GM12878 (cell line): ENCODE measurements at regions not wholly inside any gene's neighbourhood (a gene's known extent, or its start where the extent isn't known, plus 50 kb on each side); places are given as distances from the start of the nearest gene placed in this dataset.

Experiments used
- ATAC-seq: fragments of 200-7000 bp; cut with Tn5 transposase; 3 replicates; pipeline ENCODE4 v1.9.1; 2020; ENCODE audit warnings: mild to moderate bottlenecking, moderate library complexity
- BruUV-seq: library from RNA; stranded (reverse); fragments of 400-500 nt; replicated peaks from 2 replicates; lab custom pipeline; 2021; lab: Mats Ljungman, UMichigan
- CTCF ChIA-PET: fragments of 300-600 bp; sonication (Branson Sonifier 250); formaldehyde crosslinking; extraction: SDS; loops from one replicate; lab custom pipeline; 2021; ENCODE audit warnings: inconsistent platforms; lab: Yijun Ruan, JAX
- POLR2A ChIA-PET: fragments of 350-600 bp; formaldehyde crosslinking; extraction: SDS; loops from one replicate; lab custom pipeline; 2021; ENCODE audit warnings: inconsistent platforms; lab: Charles Lee
- RAD21 ChIA-PET: fragments of 300-600 bp; sonication (Branson Sonifier 250); formaldehyde crosslinking; loops from one replicate; lab custom pipeline; 2023; ENCODE audit warnings: antibody characterized with exemption; ENCODE audit not compliant: unreplicated experiment; lab: Charles Lee
- SMC1A ChIA-PET: fragments of 300-600 bp; sonication (Branson Sonifier 250); formaldehyde crosslinking; loops from one replicate; lab custom pipeline; 2023; ENCODE audit not compliant: unreplicated experiment, uncharacterized antibody; lab: Charles Lee
- DNase-seq: peaks from one replicate; pipeline ENCODE4 v3.0.0-alpha.2; 2011; ENCODE audit warnings: low read depth, low spot score
- FAIRE-seq: peaks from 3 replicates; lab custom pipeline; 2011; peaks lifted over from hg19 to GRCh38; lab: Jason Lieb, UNC
- H2AFZ ChIP-seq: 2 replicates; pipeline ENCODE4 v1.6.0; 2011; ENCODE audit warnings: low read depth, low read length, control low read depth; ENCODE audit not compliant: control insufficient read depth
- H3K27ac ChIP-seq: 2 replicates; pipeline ENCODE4 v1.5.1; 2011; ENCODE audit warnings: control low read depth; ENCODE audit not compliant: control insufficient read depth, insufficient read depth
- H3K27me3 ChIP-seq, 2 experiments: replicated peaks in 1 of 2; 2 replicates each; pipeline versions ENCODE4 v1.6.0 to v1.6.1; 2011; ENCODE audit warnings: low read length in 1 of 2; ENCODE audit not compliant: control insufficient read depth in 2 of 2, insufficient read depth in 2 of 2
- H3K36me3 ChIP-seq, 2 experiments: 2 replicates each; pipeline ENCODE4 v1.5.1; 2011; ENCODE audit warnings: low read length in 1 of 2; ENCODE audit not compliant: control insufficient read depth in 2 of 2, insufficient read depth in 2 of 2
- H3K4me1 ChIP-seq: 2 replicates; pipeline ENCODE4 v1.6.1; 2011; ENCODE audit warnings: mild to moderate bottlenecking, low read length, moderate library complexity, mixed read lengths; ENCODE audit not compliant: control insufficient read depth, insufficient read depth
- H3K4me2 ChIP-seq: 2 replicates; pipeline ENCODE4 v1.6.0; 2011; ENCODE audit warnings: control low read depth; ENCODE audit not compliant: control insufficient read depth, insufficient read depth
- H3K4me3 ChIP-seq: fragments of 200-600 bp; sonication (generic); 2 replicates; pipeline ENCODE4 v1.5.1; 2016
- H3K79me2 ChIP-seq: 2 replicates; pipeline ENCODE4 v1.6.0; 2011; ENCODE audit warnings: low read length; ENCODE audit not compliant: control insufficient read depth, insufficient read depth
- H3K9ac ChIP-seq: 2 replicates; pipeline ENCODE4 v1.8.0; 2011; ENCODE audit warnings: low read length, control low read depth, mixed read lengths; ENCODE audit not compliant: control insufficient read depth, insufficient read depth
- H3K9me3 ChIP-seq: replicated peaks from 3 replicates; pipeline ENCODE4 v1.5.1; 2011; ENCODE audit warnings: mild to moderate bottlenecking, low read length; ENCODE audit not compliant: control insufficient read depth, insufficient read depth
- H4K20me1 ChIP-seq: 2 replicates; pipeline ENCODE4 v1.6.0; 2011; ENCODE audit not compliant: control insufficient read depth, insufficient read depth
- ATF7 ChIP-seq: fragments of 450-650 bp; IDR thresholded peaks from 2 replicates; pipeline ENCODE4 v1.6.1; 2016; ENCODE audit warnings: low read depth, mild to moderate bottlenecking
- BCL11A ChIP-seq: IDR thresholded peaks from 2 replicates; pipeline ENCODE4 v1.6.1; 2011; ENCODE audit warnings: low read depth, low read length
- MYB ChIP-seq: fragments of 150-350 bp; IDR thresholded peaks from 2 replicates; pipeline ENCODE4 v1.6.1; 2014; ENCODE audit warnings: mild to moderate bottlenecking, low read depth, low read length, borderline replicate concordance
- NBN ChIP-seq: fragments of 450-650 bp; IDR thresholded peaks from 2 replicates; pipeline ENCODE4 v1.6.1; 2016
- RELA ChIP-seq: fragments of 450-650 bp; IDR thresholded peaks from 2 replicates; pipeline ENCODE4 v1.8.0; 2014; ENCODE audit warnings: borderline replicate concordance; ENCODE audit not compliant: partially characterized antibody
- SPI1 ChIP-seq: IDR thresholded peaks from 2 replicates; pipeline ENCODE4 v1.6.1; 2011; ENCODE audit warnings: low read depth, mild to moderate bottlenecking, low read length, moderate library complexity, borderline replicate concordance; ENCODE audit not compliant: insufficient read depth
- TARDBP ChIP-seq: IDR thresholded peaks from 2 replicates; pipeline ENCODE4 v1.6.1; 2016; ENCODE audit warnings: borderline replicate concordance
- TCF7 ChIP-seq: IDR thresholded peaks from 2 replicates; pipeline ENCODE4 v1.6.1; 2014; ENCODE audit warnings: antibody characterized with exemption, borderline replicate concordance
- YBX1 ChIP-seq: fragments of 450-650 bp; IDR thresholded peaks from 2 replicates; pipeline ENCODE4 v1.6.1; 2016; ENCODE audit warnings: antibody characterized with exemption
- WGBS: methylation state at CpG from one replicate; pipeline ENCODE4 v1.1.6; 2016; ENCODE audit warnings: low lambda C conversion rate; ENCODE audit not compliant: insufficient replicate concordance, insufficient coverage; ENCODE audit errors: missing lambda C conversion rate; 5-methylcytosine and 5-hydroxymethylcytosine counted together
- in situ Hi-C: fragments of 300-500 bp; cut with MboI; formaldehyde crosslinking; loops from 9 replicates; pipeline ENCODE4 v1.14.3; 2018; ENCODE audit warnings: mixed read lengths
- intact Hi-C: fragments of 100-400 bp; cut with micrococcal nuclease; formaldehyde crosslinking; loops from one replicate; pipeline ENCODE4 v1.14.2; 2022; ENCODE audit not compliant: unreplicated experiment
- TF ChIP-seq, protein P1 (sequence below): IDR thresholded peaks from 2 replicates; pipeline ENCODE4 v1.6.1; 2012; ENCODE audit warnings: improper control_type of control experiment, low read depth, low read length; ENCODE audit not compliant: insufficient replicate concordance
- TF ChIP-seq, protein P2 (sequence below): fragments of 450-650 bp; IDR thresholded peaks from 2 replicates; pipeline ENCODE4 v1.6.1; 2016; ENCODE audit warnings: mild to moderate bottlenecking

DNA sequence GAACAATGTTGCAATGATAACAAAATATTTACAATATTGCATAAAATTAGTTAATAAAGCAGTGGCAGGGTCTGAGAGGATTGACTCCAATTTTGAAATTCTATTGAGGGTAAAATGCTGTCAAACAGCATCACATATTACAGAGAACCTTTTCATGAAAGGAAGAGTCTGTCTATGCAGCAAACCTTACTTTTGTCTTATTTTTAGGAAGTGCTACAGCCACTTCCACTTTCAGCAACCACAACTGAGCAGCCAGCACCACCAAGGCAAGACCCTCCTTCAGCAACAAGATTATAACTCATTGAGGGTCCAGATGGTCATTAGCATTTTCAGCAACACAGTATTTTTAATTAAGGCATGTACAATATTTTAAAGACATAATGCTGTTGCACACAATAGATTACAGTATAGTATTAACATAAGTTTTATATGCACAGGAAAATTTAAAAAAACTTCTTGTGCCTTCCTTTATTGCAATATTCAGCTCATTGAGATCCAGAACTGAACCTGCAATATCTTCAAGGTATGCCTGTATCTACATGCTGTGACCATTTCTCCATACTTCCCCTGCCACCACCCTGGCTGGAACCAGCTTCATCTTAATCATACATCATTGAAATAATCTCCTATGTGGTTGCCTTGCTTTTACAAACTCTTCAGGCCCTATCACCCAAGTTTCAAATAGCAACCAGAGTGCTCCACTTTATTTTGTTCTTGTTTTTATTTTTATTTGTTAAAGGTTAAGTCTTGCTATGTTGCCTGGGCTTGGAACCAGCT lies 711.2 kb downstream of the KCNA4 start:
- BruUV-seq = no TSS peak
- H3K27me3 ChIP-seq = no peaks in the 10 kb centered on the region
- no peak overlapping the region for H3K4me3 ChIP-seq
- ATAC-seq (peak; percentile 70), DNase-seq (no peak), FAIRE-seq (no peak)
- ChIA-PET SMC1A (interaction anchor here (0.7 to 1.3 kb wide), 6 partner anchors 10 to 85 kb away, joined by 3 to 10 read pairs (median 3); no protein-coding TSS in a partner anchor), POLR2A (interaction anchor here (1.3 kb wide), 1 partner anchor 11 kb away, joined by 3 read pairs; no protein-coding TSS in a partner anchor), RAD21 (interaction anchor here (0.7 kb wide), 1 partner anchor 11 kb away, joined by 3 read pairs; no protein-coding TSS in a partner anchor), CTCF (interaction anchor here (1.1 kb wide), 1 partner anchor 24 kb away, joined by 4 read pairs; no protein-coding TSS in a partner anchor)
- H3K9ac ChIP-seq = no peak overlapping the region
- no peak overlapping the region for H3K4me2 ChIP-seq
- intact Hi-C loops = no loop called here
- in situ Hi-C loops = no loop called here
- no peaks in the 10 kb centered on the region for H3K36me3 ChIP-seq
- no peaks in the 10 kb centered on the region for H3K4me1 ChIP-seq
- no peaks in the 10 kb centered on the region for H3K79me2 ChIP-seq
- TF ChIP-seq TARDBP (no peak), RELA (no peak), SPI1 (peak; percentile 30; the same call in 1 of the 2 replicates), TCF7 (no peak), NBN (no peak), YBX1 (no peak)
- no peaks in the 10 kb centered on the region for H4K20me1 ChIP-seq
- no peak overlapping the region for H2AFZ ChIP-seq
- H3K27ac ChIP-seq = no peak overlapping the region
- H3K9me3 ChIP-seq = no peaks in the 10 kb centered on the region

DNA sequence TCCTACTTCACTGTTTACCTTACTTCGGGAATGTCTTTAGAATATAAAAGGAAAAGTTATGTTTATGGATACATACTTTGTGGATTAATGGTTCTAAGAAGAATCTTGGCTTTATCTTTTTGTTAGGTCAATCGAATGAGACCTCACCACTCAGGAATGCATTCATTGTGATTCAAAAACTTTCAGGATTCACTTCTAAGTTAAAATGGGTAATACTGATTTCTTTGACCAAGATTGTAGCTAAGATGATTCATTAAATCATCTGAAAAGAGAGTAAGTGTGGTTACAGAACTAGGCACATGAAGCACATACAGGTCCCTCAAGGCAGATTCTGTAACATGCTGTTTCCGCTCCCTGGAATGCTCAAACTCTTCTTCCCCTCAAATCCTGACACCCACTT lies 716.4 kb downstream of the KCNA4 start:
- H3K4me1 ChIP-seq = no peaks in the 10 kb centered on the region
- H3K9ac ChIP-seq = no peak overlapping the region
- no peaks in the 10 kb centered on the region for H3K27me3 ChIP-seq
- ATAC-seq = no peak
- no peaks in the 10 kb centered on the region for H4K20me1 ChIP-seq
- H3K36me3 ChIP-seq = no peaks in the 10 kb centered on the region
- H3K79me2 ChIP-seq = no peaks in the 10 kb centered on the region
- WGBS = 36% methylated on average over 3 of the region's 3 CpGs
- H2AFZ ChIP-seq = no peak overlapping the region
- in situ Hi-C loops = no loop called here
- no peak overlapping the region for H3K27ac ChIP-seq
- POLR2A ChIA-PET = no interaction called here
- no peak for FAIRE-seq
- SMC1A ChIA-PET = interaction anchor here (1.0 to 1.9 kb wide), 5 partner anchors 8 to 28 kb away, joined by 3 to 8 read pairs (median 3); no protein-coding TSS in a partner anchor
- no TSS peak for BruUV-seq
- DNase-seq = no peak
- CTCF ChIA-PET = interaction anchor here (0.6 to 0.7 kb wide), 2 partner anchors 34 to 1375 kb away, joined by 3 read pairs; no protein-coding TSS in a partner anchor
- no peak overlapping the region for H3K4me2 ChIP-seq
- RAD21 ChIA-PET = interaction anchor here (1.4 to 1.8 kb wide), 2 partner anchors 28 kb away, joined by 5 to 8 read pairs; no protein-coding TSS in a partner anchor
- intact Hi-C loops = no loop called here
- H3K9me3 ChIP-seq = no peaks in the 10 kb centered on the region
- H3K4me3 ChIP-seq = no peak overlapping the region
- TF ChIP-seq ATF7 (no peak), MYB (no peak), SPI1 (no peak), BCL11A (no peak)
- TF ChIP-seq, protein P1, sequence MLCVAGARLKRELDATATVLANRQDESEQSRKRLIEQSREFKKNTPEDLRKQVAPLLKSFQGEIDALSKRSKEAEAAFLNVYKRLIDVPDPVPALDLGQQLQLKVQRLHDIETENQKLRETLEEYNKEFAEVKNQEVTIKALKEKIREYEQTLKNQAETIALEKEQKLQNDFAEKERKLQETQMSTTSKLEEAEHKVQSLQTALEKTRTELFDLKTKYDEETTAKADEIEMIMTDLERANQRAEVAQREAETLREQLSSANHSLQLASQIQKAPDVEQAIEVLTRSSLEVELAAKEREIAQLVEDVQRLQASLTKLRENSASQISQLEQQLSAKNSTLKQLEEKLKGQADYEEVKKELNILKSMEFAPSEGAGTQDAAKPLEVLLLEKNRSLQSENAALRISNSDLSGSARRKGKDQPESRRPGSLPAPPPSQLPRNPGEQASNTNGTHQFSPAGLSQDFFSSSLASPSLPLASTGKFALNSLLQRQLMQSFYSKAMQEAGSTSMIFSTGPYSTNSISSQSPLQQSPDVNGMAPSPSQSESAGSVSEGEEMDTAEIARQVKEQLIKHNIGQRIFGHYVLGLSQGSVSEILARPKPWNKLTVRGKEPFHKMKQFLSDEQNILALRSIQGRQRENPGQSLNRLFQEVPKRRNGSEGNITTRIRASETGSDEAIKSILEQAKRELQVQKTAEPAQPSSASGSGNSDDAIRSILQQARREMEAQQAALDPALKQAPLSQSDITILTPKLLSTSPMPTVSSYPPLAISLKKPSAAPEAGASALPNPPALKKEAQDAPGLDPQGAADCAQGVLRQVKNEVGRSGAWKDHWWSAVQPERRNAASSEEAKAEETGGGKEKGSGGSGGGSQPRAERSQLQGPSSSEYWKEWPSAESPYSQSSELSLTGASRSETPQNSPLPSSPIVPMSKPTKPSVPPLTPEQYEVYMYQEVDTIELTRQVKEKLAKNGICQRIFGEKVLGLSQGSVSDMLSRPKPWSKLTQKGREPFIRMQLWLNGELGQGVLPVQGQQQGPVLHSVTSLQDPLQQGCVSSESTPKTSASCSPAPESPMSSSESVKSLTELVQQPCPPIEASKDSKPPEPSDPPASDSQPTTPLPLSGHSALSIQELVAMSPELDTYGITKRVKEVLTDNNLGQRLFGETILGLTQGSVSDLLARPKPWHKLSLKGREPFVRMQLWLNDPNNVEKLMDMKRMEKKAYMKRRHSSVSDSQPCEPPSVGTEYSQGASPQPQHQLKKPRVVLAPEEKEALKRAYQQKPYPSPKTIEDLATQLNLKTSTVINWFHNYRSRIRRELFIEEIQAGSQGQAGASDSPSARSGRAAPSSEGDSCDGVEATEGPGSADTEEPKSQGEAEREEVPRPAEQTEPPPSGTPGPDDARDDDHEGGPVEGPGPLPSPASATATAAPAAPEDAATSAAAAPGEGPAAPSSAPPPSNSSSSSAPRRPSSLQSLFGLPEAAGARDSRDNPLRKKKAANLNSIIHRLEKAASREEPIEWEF = no peak
- TF ChIP-seq, protein P2, sequence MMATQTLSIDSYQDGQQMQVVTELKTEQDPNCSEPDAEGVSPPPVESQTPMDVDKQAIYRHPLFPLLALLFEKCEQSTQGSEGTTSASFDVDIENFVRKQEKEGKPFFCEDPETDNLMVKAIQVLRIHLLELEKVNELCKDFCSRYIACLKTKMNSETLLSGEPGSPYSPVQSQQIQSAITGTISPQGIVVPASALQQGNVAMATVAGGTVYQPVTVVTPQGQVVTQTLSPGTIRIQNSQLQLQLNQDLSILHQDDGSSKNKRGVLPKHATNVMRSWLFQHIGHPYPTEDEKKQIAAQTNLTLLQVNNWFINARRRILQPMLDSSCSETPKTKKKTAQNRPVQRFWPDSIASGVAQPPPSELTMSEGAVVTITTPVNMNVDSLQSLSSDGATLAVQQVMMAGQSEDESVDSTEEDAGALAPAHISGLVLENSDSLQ = no peak
